ENCODE measurements at regions not wholly inside any gene's neighbourhood (a gene's known extent, or its start where the extent isn't known, plus 50 kb on each side); places are given as distances from the start of the nearest gene placed in this dataset.
"Not testable (repeated sequence)": the region's sequence is repeated elsewhere in the genome, so short reads cannot be mapped to it uniquely, and the experiment has no call there.

DNA sequence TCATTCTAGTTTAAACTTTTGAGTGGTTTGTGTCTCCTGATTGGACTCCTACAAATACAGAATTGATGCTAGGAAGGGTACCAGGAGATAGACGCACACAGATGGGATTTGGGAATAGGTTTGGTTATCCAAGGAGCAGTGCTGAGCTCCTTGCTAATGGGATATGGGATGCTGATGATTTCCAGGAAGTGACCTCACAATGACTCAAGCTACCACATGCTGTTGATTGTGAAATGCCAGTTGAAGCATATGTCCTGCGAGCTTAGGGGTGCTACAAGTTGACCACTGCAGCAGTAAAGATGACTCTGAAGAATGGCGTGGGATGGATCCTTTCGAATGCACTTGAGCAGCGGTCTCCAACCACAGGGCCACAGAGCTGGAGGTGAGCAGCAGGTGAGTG is 343.2 kb downstream of the ZNF37A start:
- H3K27ac ChIP-seq; H3K36me3 ChIP-seq; H3K9me3 ChIP-seq; H3K27me3 ChIP-seq; H3K9ac ChIP-seq (ENCODE audit: low read depth in 2 of 2, low read length in 2 of 2); H3K4me3 ChIP-seq; DNase-seq; H3K4me1 ChIP-seq; intact Hi-C loops (cut with DNase I): not testable (repeated sequence)

- H3K9me3 ChIP-seq; H3K4me3 ChIP-seq; H3K36me3 ChIP-seq; intact Hi-C loops (cut with DNase I); DNase-seq; H3K9ac ChIP-seq (ENCODE audit: low read depth in 2 of 2, low read length in 2 of 2); H3K27ac ChIP-seq; H3K4me1 ChIP-seq; H3K27me3 ChIP-seq: not testable (repeated sequence)
Observed at GRCh38 chr10:38448614-38449355, 354.6 kb downstream of the ZNF37A start.

- H3K27ac ChIP-seq; H3K9me3 ChIP-seq; H3K36me3 ChIP-seq; DNase-seq; H3K27me3 ChIP-seq; H3K9ac ChIP-seq (ENCODE audit: low read depth in 2 of 2, low read length in 2 of 2); intact Hi-C loops (cut with DNase I); H3K4me1 ChIP-seq; H3K4me3 ChIP-seq: not testable (repeated sequence)
Observed at GRCh38 chr10:38449618-38450017, 355.5 kb downstream of the ZNF37A start.

GRCh38 chr10:38450372-38451057 is 356.4 kb downstream of the ZNF37A start:
- H3K4me3 ChIP-seq; H3K27me3 ChIP-seq; H3K36me3 ChIP-seq; DNase-seq; H3K4me1 ChIP-seq; H3K27ac ChIP-seq; H3K9me3 ChIP-seq; intact Hi-C loops (cut with DNase I); H3K9ac ChIP-seq (ENCODE audit: low read depth in 2 of 2, low read length in 2 of 2): not testable (repeated sequence)

DNA sequence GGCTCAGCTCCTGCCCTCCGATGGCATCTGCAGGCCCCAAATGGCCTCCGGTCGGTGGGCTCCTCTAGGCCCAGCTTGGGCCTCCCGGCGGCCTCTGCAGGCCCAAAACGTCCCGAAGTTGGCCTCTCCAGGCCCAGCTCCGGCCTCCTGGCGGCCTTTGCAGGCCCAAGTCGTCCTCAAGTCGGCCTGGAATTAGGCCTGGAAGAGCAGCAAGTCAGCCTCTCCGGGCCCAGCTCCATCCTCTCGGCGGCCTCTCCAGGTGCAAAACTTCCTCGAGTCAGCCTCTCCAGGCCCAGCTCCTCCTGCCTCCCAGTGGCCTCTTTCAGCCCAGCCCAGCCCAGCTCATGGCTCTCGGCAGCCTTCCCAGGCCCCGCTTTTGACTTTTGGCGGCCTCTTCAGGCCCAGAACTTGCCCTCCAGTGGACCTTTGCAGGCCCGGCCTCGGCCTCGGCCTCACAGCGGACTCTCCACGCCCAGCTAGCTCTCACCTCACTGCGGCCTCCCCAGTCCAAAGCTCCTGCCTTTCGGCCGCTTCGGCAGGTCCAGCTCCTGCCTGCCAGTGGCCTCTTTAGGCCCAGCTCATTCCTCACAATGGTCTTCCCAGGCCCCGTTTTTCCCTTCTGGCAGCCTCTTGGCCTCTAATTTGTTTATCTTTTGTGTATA is 357.3 kb downstream of the ZNF37A start:
- H3K4me1 ChIP-seq; H3K36me3 ChIP-seq; H3K9me3 ChIP-seq; DNase-seq; H3K27ac ChIP-seq; intact Hi-C loops (cut with DNase I); H3K27me3 ChIP-seq; H3K9ac ChIP-seq (ENCODE audit: low read depth in 2 of 2, low read length in 2 of 2); H3K4me3 ChIP-seq: not testable (repeated sequence)
